Ecto neural progenitor cell (in vitro differentiated cells): ENCODE measurements at regions not wholly inside any gene's neighbourhood (a gene's known extent, or its start where the extent isn't known, plus 50 kb on each side); places are given as distances from the start of the nearest gene placed in this dataset.
A peak's percentile ranks its signal among the peaks of the same experiment; 100 is the strongest.
"Not testable (repeated sequence)": the region's sequence is repeated elsewhere in the genome, so short reads cannot be mapped to it uniquely, and the experiment has no call there.

Experiments used
- DNase-seq: peaks from one replicate; pipeline ENCODE4 v3.0.0-alpha.2; 2018; ENCODE audit warnings: low spot score

DNA sequence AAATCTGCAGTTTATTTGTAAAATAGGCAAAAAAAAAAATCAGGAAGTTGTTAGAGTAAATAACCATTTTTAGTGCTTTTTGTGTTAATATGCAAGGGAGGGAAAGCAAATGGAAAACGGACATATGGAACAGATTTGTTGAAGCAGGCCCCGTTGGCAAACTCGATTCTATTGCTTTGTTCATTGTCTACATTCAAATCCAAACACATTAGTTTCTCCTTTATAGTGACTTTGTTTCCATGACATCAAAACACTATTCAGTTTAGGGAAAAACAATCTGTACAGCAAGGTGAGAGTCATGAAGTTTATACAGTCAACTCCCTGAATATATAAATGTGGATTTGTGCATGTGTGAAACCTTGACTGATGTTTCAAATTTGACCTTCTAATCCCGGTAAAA lies 142.2 kb downstream of the FAM47A start:
- DNase-seq: no peak

DNA sequence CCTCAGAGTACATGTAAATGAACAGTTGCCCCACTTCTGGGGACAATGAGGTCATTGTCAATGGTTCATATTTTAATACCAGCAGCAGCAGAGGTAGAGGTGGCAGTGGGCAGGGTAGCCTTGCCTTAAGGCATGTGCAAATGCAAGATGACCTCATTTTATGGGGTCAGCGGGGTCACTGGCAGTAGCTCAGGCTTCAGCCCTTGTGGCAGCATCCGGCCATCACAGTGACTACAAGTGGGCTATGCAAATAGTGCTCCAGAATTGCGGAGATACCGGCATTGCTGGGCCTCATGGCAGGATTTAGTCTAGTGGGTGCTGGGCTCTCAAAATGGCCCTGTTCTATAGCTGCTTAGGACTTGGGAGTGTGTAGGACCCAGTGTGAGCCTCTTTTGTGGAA lies 144.7 kb downstream of the FAM47A start:
- no peak for DNase-seq

DNA sequence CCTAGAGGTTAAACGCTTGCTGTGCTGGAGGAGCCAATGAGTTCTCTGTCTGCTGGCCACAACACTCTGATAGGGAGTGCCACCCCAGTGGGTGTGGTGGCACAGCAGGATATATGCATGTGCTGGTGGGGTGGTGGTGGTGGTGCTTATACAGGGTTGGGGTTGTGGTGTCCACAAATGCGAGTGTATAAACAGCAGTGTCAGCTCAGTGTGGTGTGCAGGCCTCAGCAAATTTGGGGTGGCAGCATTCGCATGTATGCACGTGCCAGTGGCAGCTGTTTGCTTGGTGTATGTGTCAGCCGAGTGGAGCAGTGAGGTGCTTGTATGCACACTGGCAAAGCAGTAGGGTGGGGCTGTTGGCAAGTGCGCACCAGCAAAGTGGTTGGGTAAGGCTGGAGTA lies 157.4 kb downstream of the FAM47A start:
- DNase-seq: no peak

DNA sequence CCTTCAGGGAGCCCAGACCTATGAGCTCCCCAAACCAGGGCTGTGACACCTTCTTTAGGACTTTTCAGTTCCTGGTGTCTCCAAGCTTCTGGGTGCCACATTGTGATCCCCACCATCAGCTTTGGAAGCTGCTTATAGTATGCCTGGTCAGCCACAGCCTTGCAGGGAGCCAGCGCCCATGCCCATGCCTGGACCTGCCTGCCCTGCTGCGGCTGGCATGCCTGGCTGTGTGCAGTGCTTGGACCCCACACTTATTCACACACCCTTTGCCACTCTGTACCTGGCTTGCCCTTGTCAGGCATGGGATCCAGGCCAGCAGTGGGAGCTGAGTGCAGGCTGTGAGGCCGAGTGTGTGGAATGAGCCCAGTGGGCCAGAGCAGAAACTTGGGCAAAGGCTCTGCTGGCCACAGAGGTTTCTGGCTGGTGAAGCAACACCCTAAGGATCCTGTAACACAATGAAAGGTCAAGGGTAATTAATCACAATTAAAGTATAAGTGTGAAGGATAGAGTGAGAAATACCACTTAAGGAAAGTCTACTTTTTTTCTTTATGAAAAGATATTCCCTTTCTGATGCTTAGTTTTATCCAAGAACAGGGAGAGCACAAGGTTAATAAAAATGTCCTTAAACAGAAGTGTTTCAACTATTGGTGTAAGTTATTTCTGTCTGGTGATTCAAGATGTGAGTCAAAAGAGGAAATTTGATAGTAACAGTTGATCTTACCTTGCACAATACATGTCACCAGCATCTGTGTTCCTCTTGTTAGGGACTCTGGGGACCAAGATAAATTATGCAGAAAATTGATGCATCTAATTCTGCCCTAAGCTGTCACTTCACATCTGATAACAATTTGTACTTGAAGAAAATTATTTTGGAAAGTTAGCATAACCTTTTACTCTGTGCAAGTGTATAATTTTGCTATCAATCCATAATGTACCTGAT lies 161.8 kb downstream of the FAM47A start:
- no peak for DNase-seq

DNA sequence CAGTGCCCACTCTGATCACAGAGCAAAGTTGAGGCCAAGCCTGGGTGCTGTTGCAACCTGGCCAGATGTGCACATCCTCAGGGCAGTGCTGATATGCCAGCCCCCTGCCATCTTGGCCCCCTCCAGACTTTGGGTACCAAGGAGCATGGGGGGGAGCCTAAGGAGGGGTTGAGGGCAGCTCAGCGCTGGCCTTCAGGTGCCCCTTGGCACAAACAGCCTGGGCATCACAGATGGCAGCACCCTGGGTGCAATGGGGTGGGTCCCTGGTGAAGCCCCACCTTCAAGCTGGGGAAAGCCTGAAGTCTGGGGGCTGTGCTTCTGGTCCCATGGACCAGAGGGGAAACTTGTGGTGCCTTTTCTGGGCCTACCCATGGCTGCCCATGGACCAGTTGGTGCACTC lies 163.0 kb downstream of the FAM47A start:
- DNase-seq: no peak

DNA sequence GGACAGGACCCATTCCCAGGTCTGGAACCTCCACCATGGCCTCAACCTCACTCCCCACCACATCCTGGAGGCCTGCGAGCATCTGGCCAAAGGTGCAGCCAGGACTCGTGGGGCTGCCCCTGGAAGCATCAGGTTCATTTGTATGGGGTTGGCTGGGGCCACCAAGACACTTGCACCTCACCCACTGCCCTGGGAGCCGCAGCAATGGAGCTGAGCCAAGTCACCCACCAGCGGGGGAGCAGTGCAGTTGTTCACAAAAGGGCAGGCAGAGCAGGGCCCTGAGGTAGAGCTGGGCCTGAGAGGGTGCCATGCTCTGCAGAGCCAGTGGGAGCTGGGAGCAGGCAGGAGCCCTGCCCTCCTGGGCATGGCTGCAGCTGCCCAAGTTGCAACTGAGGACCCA lies 163.5 kb downstream of the FAM47A start:
- DNase-seq: no peak

DNA sequence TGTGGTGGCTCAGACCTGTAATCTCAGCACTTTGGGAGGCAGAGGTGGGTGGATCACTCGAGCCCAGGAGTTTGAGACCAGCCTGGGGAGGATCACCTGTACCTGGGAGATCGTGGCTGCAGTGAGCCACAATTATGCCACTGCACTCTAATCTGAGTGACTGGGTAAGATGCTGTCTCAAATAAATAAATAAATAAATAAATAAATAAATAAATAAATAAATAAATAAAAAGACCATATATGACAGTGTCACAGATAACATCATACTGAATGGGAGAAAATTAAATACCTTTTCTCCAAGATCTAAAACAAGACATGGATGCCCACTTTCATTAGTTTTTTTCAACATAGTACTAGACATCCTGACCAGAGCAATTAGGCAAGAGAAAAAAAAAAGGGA lies 182.8 kb downstream of the FAM47A start:
- DNase-seq: no peak

DNA sequence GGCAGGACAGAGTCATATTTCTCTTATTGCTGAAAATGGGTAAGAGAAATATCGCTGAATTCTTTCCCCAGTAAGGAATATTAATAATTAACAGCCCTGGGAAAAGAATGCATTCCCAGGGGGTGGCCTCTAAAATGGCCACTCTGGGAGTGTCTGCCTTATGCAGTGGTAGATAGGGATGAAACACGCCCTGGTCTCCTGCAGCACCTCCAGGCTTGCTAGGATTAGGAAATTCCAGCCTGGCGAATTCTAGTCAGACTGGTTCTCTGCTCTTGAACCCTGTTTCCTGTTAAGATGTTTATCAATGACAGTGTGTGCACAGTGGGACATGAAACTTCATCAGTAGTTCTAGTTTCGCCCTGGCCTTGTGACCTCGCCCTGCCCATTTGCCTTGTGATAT lies 205.9 kb downstream of the FAM47A start:
- DNase-seq: not testable (repeated sequence)

DNA sequence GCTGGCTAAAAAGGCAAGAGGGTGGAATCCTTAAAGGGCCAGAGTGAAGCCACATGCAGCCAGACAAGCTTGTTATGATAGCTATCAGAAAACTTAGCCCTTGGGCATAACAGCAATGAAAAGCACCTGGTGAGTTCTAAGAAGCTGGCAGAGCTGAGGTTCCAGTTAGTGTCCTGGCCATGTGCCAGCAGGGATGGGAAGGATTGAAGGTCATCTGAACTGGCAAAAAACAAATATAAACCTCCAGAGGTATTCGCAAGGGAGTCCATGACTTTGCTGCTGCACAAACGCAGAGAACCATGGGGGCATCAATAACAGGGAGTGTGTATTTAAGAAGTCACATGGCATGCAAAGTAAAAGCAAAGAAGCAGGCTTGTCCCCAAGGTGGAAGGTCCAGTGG lies 208.9 kb downstream of the FAM47A start:
- no peak for DNase-seq

DNA sequence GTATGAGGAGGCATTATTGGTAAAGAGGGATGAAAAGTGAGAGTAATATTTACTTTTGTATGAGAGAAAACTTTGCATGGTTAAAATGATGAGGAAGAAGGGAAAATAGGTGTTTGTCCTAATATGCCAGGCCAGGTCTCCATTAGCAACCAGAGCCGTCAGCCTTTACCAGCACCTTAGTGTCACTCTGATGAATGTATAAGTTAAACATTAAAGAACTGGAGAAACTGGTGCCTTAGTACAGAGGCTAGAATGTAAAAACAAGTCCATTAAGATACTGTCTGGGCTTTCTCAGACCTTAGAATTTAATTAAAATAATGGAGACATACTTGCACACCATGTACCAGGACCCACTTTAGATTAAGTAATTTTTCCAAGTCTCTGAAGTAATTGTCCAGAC lies 222.3 kb downstream of the FAM47A start:
- DNase-seq: no peak

DNA sequence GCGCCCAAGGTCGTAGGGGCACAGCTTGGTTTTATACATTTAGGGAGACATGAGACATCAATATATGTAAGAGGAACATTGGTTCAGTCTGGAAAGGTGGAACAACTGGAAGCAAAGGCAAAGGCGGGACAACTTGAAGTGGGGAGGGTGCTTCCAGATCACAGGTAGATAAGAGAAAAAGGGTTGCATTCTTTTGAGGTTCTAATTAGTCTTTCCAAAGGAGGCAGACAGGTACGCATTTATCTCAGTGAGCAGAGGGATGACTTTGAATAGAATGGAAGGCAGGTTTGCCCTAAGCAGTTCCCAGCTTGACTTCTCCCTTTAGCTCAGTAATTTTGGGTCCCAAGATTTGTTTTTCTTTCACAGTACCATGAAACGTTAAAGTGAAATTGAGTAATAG lies 223.2 kb downstream of the FAM47A start:
- no peak for DNase-seq

DNA sequence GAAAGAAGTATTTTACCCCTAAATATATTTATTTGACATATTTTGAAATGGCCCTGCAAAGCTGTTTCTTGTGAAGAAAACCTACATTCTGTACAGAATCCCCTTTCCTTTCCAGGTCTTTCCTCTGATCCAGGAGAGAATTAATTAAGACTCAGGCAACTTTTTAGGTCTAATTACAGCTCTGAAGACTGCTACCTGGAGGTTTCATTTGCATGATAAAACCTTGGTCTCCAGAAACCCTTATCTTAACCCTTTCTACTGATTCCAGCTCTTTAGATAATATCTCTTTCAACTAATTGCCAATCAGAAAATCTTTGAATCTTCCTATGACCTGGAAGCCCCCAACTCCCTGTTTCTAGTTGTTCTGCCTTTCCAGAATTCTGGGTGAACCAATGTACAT lies 224.0 kb downstream of the FAM47A start:
- no peak for DNase-seq

DNA sequence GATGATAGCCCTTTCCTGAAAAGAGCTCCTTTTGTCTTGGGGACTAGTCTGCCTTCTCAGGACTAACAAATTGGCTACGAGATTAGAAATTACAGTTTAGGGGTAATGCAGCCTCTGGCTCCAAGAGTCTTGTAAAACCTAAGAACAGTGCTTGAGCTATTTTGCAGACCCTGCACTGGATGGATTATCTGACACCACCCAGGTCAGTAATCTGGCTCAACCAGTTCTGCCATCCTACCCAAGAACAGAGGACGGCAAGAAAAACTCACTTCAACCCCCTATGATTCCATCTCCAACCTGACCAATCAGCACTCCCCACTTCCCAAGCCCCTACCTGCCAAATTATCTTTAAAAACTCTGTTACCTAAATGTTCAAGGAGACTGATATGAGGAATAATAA lies 225.1 kb downstream of the FAM47A start:
- no peak for DNase-seq

DNA sequence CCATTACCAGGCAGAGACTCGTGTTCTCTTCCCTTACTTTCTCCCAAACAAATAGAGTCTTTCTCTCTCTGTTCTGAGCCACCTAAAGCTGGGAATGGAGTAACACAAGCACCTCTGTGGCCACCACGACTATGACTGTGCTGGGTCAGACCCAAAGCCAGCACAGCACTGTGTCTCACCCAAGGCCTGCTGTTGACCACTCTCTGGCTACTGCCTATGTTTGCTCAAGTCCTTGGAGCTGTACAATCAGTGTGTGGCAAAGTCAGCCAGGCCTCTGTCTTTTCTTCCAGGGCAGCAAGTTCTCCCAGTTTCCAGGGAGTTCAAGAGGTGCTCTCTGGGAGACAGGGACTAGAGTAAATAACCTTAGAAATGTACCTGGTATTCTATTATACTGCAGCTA lies 239.4 kb downstream of the FAM47A start:
- no peak for DNase-seq

DNA sequence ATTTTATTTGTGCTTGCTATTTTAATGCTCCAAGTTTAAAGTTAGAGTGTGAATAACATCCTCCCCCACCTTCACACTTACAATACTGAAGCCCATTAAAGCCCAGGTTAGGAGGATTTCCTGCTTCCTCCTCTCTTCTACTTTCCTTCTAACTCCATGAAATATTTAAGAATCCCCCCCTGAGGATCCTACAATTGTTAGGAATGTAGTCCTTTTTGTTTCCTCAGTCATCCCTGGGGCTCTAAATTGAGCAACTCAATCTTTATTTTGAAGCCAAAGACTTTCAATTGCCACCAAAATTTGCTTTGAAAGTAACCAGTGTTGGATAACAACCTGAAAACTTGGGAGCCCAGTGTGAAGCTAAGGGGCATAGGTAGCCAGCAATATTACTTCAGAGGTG lies 276.9 kb downstream of the FAM47A start:
- no peak for DNase-seq

DNA sequence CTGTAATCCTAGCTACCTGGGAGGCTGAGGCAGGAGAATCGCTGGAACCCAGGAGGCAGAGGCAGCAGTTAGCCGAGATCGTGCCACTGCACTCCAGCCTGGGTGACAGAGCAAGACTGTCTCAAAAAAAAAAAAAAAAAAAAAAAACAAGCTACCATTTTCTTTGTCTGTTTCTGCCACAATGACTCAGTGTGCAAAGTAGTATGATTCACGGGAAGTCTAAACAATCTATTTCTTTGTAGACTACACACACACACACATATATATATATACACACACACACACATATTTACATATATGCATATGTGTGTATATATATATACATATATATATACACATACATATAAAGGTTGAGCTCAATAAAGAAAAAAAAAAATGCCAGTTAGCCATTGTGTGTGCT lies 280.0 kb downstream of the FAM47A start:
- not testable (repeated sequence) for DNase-seq

DNA sequence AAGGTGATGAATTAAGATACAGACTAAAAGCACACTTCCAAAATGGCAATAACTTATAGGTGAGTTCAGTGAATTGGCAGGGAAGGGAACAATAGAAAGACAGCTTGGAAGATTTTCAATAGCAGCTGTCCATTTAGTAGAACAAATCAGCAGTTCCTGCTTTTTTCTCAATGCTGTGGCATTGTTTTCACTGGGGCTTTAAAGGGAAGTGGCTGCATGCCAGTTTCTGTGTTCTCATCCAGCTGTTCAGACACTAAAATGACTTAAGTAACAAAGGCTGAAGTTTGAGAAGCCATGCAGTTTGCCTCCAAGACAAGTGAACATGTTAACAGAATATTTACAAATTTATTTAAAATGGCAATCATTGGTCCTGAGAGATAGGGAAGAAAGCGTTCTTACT lies 291.9 kb downstream of the FAM47A start:
- DNase-seq: no peak

DNA sequence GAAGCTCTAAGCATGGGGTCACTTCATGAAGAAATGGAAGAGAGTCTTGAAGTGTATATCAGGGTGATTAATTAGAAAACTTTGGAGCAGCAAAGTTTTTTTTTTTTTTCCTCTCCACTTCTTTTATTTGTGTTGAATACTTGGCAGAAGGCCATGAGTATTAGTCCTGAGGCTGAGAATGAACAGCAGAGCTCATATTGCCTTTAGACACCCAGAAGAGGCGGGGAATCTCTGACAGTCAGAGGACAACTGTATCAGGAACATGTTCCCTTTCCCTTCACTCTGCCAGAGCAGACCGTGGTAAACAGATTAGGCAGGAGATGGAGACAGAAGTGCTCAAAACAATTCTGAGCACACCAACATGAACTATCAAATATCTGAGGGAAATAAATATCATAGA lies 300.9 kb downstream of the FAM47A start:
- no peak for DNase-seq

DNA sequence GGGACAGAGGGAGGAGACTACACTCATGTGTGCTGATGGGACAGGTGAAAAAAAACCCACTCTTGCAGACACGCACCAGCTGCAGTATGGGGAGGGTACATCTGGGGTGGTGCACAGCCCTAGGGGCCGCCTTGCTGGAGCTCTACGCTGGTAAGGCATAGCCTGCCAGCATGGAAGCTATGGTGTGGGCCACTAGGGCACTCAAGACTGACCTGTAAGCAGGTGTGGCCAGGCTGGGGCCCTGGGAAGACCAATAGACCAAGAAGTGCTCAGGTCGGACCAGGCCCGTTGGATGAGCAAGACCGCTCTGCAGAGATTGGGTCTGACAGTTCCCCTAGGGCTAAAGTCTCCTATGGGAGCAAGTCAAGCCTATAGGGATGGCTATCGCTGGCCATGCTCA lies 314.8 kb downstream of the FAM47A start:
- no peak for DNase-seq

DNA sequence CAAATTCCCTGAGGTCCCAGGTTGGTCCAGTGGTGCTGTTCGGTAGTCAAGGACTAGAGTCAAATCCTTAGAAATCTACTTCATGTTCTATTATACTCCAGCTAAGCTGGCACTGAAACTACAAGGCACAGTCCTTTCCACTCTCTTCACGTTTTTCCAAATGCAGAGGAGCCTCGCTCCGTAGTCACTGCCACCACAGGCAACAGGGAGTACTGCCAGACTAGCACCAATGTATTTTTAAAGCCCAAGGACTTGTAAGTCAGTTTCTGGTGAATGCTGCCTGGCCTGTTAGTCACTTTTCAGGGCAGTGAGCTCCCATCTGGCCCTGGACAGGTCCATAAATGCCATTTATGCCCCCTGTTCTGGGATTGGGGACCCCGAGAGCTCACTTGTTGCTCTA lies 323.5 kb downstream of the FAM47A start:
- peak; percentile 40 for DNase-seq

DNA sequence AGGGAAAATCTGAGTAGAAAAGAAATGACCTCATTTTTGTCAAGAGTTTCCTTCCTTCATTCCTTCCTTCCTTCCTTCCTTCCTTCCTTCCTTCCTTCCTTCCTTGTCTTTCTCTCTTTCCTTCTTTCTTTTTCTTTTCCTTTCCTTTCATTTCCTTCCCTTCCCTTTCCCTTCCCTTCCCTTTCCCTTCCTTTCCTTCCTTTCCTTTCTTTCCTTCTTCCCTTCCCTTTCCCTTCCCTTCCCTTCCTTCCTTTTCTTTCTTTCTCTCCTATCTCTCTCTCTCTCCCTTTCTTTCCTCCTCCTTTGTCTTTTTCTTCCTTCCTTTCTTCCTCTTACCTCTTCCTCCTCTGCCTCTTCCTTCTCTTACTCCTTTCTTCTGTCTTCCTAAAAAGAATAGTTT lies 347.6 kb downstream of the FAM47A start:
- DNase-seq: no peak

DNA sequence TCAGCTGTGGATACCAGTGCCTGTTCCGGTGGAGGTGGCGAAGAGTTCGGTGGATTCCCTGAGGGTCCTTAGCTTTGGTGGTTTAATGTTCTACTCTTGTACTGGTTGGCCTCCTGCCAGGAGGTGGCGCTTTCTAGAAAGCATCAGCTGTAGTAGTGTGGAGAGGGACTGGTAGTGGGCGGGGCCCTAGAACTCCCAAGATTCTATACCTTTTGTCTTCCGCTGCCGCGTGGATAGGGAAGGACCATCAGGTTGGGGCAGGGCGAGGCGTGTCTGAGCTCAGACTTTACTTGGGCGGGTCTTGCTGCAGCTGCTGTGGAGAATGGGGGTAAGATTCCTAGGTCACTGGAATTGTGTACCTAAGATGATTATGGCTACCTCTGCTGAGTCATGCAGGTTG lies 390.3 kb downstream of the FAM47A start:
- peak; percentile 51 for DNase-seq

DNA sequence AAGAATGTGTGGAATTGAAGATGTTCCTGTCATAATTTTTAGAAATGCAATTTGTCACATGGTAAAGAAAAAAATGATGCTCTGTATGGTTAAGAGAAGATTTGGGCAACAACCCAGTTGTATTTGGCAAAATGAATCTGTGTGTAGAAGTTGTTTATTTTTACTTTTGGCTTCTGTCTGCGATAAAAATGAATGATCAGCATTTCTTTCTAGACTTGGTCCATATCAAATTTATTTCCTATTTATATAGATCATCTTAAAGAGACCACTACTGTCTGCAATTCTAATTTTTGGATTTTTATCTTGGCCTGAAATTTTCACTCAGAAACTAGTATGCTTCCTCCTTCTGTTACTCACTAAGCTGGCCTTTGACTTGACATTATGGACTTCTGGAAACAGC lies 396.9 kb downstream of the FAM47A start:
- no peak for DNase-seq
